Osteoblast (primary cell): ENCODE measurements at regions not wholly inside any gene's neighbourhood (a gene's known extent, or its start where the extent isn't known, plus 50 kb on each side); places are given as distances from the start of the nearest gene placed in this dataset.

ENCODE experiments used
- DNase-seq: peaks from one replicate; pipeline ENCODE4 v3.0.0; 2011; ENCODE audit warnings: low spot score, mixed read lengths; ENCODE audit not compliant: insufficient read length; ENCODE audit errors: missing footprints
- H2AFZ ChIP-seq: 2 replicates; pipeline ENCODE4 v1.6.0; 2011; ENCODE audit warnings: mild to moderate bottlenecking, low read length
- H3K27ac ChIP-seq: 2 replicates; pipeline ENCODE4 v1.5.1; 2011; ENCODE audit warnings: mild to moderate bottlenecking, low read depth, low read length, moderate library complexity
- H3K27me3 ChIP-seq: 2 replicates; pipeline ENCODE4 v1.6.0; 2012; ENCODE audit warnings: mild to moderate bottlenecking, control low read depth, inconsistent platforms, low read length, moderate library complexity; ENCODE audit not compliant: insufficient read depth
- H3K36me3 ChIP-seq: 2 replicates; pipeline ENCODE4 v1.5.1; 2011; ENCODE audit warnings: mild to moderate bottlenecking, low read length, control low read depth, moderate library complexity; ENCODE audit not compliant: insufficient read depth
- H3K4me1 ChIP-seq: 2 replicates; pipeline ENCODE4 v1.5.1; 2011; ENCODE audit warnings: mild to moderate bottlenecking, low read length, control low read depth, moderate library complexity; ENCODE audit not compliant: insufficient read depth
- H3K4me2 ChIP-seq: 2 replicates; pipeline ENCODE4 v1.6.0; 2011; ENCODE audit warnings: mild to moderate bottlenecking, low read length; ENCODE audit not compliant: insufficient read depth
- H3K4me3 ChIP-seq: fragments of 200-600 bp; sonication (generic); 3 replicates; pipeline ENCODE4 v1.5.1; 2012; ENCODE audit warnings: mild to moderate bottlenecking, low read length, inconsistent platforms; ENCODE audit not compliant: insufficient read depth
- H3K79me2 ChIP-seq: 2 replicates; pipeline ENCODE4 v1.6.0; 2012; ENCODE audit warnings: mild to moderate bottlenecking, low read length, control low read depth, inconsistent platforms; ENCODE audit not compliant: insufficient read depth
- H3K9me3 ChIP-seq: 2 replicates; pipeline ENCODE4 v1.5.1; 2011; ENCODE audit warnings: low read depth, low read length, control low read depth
- H4K20me1 ChIP-seq: 2 replicates; pipeline ENCODE4 v1.6.0; 2012; ENCODE audit warnings: mild to moderate bottlenecking, low read length, control low read depth; ENCODE audit not compliant: insufficient read depth
- TF ChIP-seq, protein P1 (sequence below): IDR thresholded peaks from 2 replicates; pipeline ENCODE4 v1.5.1; 2011; ENCODE audit warnings: mild to moderate bottlenecking, low read depth, low read length, moderate library complexity; ENCODE audit errors: extremely low read depth

GRCh38 chr16:54347961-54348360 lies 61.4 kb upstream of the IRX3 start:
- Histone ChIP-seq H3K79me2 (no peaks in the 10 kb centered on the region), H3K36me3 (no peaks in the 10 kb centered on the region), H3K4me2 (no peak overlapping the region), H3K4me1 (peaks cover 6% of the 10 kb centered on the region), H2AFZ (no peak overlapping the region), H3K27me3 (no peaks in the 10 kb centered on the region), H4K20me1 (no peaks in the 10 kb centered on the region), H3K9me3 (no peaks in the 10 kb centered on the region), H3K27ac (no peak overlapping the region), H3K4me3 (no peak overlapping the region)
- TF ChIP-seq, protein P1, sequence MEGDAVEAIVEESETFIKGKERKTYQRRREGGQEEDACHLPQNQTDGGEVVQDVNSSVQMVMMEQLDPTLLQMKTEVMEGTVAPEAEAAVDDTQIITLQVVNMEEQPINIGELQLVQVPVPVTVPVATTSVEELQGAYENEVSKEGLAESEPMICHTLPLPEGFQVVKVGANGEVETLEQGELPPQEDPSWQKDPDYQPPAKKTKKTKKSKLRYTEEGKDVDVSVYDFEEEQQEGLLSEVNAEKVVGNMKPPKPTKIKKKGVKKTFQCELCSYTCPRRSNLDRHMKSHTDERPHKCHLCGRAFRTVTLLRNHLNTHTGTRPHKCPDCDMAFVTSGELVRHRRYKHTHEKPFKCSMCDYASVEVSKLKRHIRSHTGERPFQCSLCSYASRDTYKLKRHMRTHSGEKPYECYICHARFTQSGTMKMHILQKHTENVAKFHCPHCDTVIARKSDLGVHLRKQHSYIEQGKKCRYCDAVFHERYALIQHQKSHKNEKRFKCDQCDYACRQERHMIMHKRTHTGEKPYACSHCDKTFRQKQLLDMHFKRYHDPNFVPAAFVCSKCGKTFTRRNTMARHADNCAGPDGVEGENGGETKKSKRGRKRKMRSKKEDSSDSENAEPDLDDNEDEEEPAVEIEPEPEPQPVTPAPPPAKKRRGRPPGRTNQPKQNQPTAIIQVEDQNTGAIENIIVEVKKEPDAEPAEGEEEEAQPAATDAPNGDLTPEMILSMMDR = no peak
- no peak for DNase-seq

- H3K79me2 ChIP-seq = no peaks in the 10 kb centered on the region
- H2AFZ ChIP-seq = no peak overlapping the region
- peaks cover 17% of the 10 kb centered on the region for H3K4me1 ChIP-seq
- DNase-seq = no peak
- TF ChIP-seq, protein P1 = no peak
- H3K9me3 ChIP-seq = no peaks in the 10 kb centered on the region
- H4K20me1 ChIP-seq = no peaks in the 10 kb centered on the region
- no peaks in the 10 kb centered on the region for H3K27me3 ChIP-seq
- no peaks in the 10 kb centered on the region for H3K36me3 ChIP-seq
- H3K4me2 ChIP-seq = no peak overlapping the region
- no peak overlapping the region for H3K4me3 ChIP-seq
- H3K27ac ChIP-seq = peak overlapping the region; percentile 9
Measured at GRCh38 chr16:54346041-54346440, 59.5 kb upstream of the IRX3 start.

DNA sequence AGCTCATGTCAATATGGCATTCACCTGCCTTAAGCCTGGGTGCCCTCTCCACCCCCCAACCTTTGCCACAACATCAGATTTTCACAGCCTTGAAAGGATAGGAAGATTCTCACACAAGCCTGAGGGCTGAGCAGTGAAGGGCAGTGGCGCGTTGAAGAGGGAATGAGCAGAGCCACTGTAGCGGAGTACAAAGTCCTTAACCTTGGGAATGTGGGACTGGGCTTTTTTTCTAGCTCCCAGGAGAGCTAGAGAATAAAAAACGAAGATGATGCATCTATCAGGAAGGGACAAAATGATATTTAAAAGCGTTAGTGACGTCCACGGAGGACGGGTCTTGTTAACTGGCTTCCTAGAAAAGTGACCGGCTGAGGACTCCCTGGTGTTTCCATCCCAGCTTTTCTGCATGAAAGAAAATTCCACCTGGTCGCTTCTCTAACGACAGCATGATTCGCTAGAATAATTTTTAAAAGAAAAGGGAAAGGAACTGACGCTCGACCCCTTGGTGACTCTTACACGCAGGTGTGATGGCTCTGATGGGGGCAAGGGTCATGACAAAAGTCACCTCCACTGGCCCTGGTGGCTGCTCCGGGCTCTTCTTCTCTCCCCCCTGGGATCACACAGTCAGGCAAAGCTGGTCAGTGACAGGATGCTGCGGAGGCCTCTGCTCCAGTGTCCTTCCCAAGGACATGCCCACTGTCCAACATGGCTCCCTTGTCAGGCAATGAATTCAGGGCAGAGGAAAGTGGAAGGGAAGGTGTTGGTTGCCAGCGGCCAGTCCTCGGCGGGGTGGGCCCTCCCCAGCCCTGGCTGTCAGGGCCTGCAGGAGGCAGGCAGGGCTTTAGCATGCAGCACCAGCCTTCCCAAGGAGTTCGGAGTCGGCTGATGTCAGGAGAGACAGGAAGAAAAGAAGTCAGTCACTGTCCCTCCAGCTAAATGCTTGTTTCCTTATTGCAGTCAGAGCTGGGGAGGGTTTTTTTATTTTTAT lies 58.4 kb upstream of the IRX3 start:
- Histone ChIP-seq H3K4me1 (peaks cover 17% of the 10 kb centered on the region), H3K4me2 (no peak overlapping the region), H3K36me3 (no peaks in the 10 kb centered on the region), H3K4me3 (no peak overlapping the region), H2AFZ (no peak overlapping the region), H3K27ac (no peak overlapping the region), H4K20me1 (no peaks in the 10 kb centered on the region), H3K27me3 (no peaks in the 10 kb centered on the region), H3K79me2 (no peaks in the 10 kb centered on the region), H3K9me3 (no peaks in the 10 kb centered on the region)
- TF ChIP-seq, protein P1 = no peak
- DNase-seq = no peak

- Histone ChIP-seq H3K4me3 (no peak overlapping the region), H3K4me1 (peaks cover 17% of the 10 kb centered on the region), H3K27me3 (no peaks in the 10 kb centered on the region), H4K20me1 (no peaks in the 10 kb centered on the region), H3K27ac (peak overlapping the region; percentile 95), H3K4me2 (peak overlapping the region; percentile 47), H3K9me3 (no peaks in the 10 kb centered on the region), H2AFZ (peak overlapping the region; percentile 69), H3K79me2 (no peaks in the 10 kb centered on the region), H3K36me3 (no peaks in the 10 kb centered on the region)
- TF ChIP-seq, protein P1 = no peak
- DNase-seq = no peak
Measured at GRCh38 chr16:54342966-54343365, 56.4 kb upstream of the IRX3 start.
